HCT116 (cell line): ENCODE measurements at regions not wholly inside any gene's neighbourhood (a gene's known extent, or its start where the extent isn't known, plus 50 kb on each side); places are given as distances from the start of the nearest gene placed in this dataset.

Source experiments
- ATAC-seq: fragments of 200-7000 bp; cut with Tn5 transposase; 2 replicates; pipeline ENCODE4 v1.9.1; 2020; ENCODE audit warnings: mild to moderate bottlenecking, moderate library complexity
- BruUV-seq: library from RNA; stranded (reverse); fragments of 400-500 nt; replicated peaks from 2 replicates; lab custom pipeline; 2021; lab: Mats Ljungman, UMichigan
- CTCF ChIA-PET: fragments of 300-600 bp; sonication (Branson Sonifier 250); formaldehyde crosslinking; loops from one replicate; lab custom pipeline; 2021; ENCODE audit warnings: antibody characterized with exemption; lab: Charles Lee
- POLR2A ChIA-PET: fragments of 300-600, 350-600 bp; sonication (Branson Sonifier 250); formaldehyde crosslinking; loops from one replicate; lab custom pipeline; 2021; ENCODE audit warnings: antibody characterized with exemption; lab: Charles Lee
- RAD21 ChIA-PET, 2 experiments: fragments of 300-600 bp; sonication (Branson Sonifier 250); formaldehyde crosslinking; loops; one replicate each; lab custom pipeline; 2023; ENCODE audit warnings: low total read pairs in 2 of 2; ENCODE audit not compliant: uncharacterized antibody in 2 of 2, unreplicated experiment in 2 of 2, low non-redundant PET in 1 of 2; lab: Charles Lee
- DNase-seq: peaks from one replicate; pipeline ENCODE4 v3.0.0-alpha.2; 2010; ENCODE audit warnings: low read depth, low spot score
- H2AFZ ChIP-seq: fragments of 200-600 bp; shearing (Covaris generic), sonication (generic); 2 replicates; pipeline ENCODE4 v1.6.1; 2017; ENCODE audit warnings: low read depth, mixed run types, mixed read lengths, antibody characterized with exemption, low read length; ENCODE audit not compliant: poor library complexity, severe bottlenecking
- H3K27ac ChIP-seq: 2 replicates; pipeline ENCODE4 v1.5.1; 2012; ENCODE audit warnings: low read depth, low read length
- H3K27me3 ChIP-seq: fragments of 200-600 bp; sonication (generic); 2 replicates; pipeline ENCODE4 v1.6.1; 2016; ENCODE audit warnings: mixed run types, low read length, mixed read lengths; ENCODE audit not compliant: insufficient read depth
- H3K36me3 ChIP-seq, 2 experiments: fragments of 200-500 bp in 1 of 2; fragments of 200-600 bp in 1 of 2; sonication (Bioruptor generic) in 1 of 2; sonication (generic) in 1 of 2; 2 replicates each; pipeline versions ENCODE4 v1.5.1 to v1.6.1; 2014 to 2016; ENCODE audit warnings: low read length in 2 of 2, inconsistent platforms in 1 of 2, mixed read lengths in 1 of 2, mixed run types in 1 of 2; ENCODE audit not compliant: insufficient read depth in 2 of 2, control insufficient read depth in 1 of 2
- H3K4me1 ChIP-seq, 2 experiments: fragments of 200-600 bp in 1 of 2; sonication (generic) in 1 of 2; 2 replicates each; pipeline versions ENCODE4 v1.5.1 to v1.6.1; 2012 to 2017; ENCODE audit warnings: low read length in 2 of 2, inconsistent platforms in 1 of 2, mild to moderate bottlenecking in 1 of 2, mixed read lengths in 1 of 2, mixed run types in 1 of 2, moderate library complexity in 1 of 2; ENCODE audit not compliant: insufficient read depth in 2 of 2, control insufficient read depth in 1 of 2
- H3K4me2 ChIP-seq: fragments of 200-600 bp; sonication (generic); 2 replicates; pipeline ENCODE4 v1.6.1; 2017; ENCODE audit warnings: mixed run types, low read length, mixed read lengths
- H3K4me3 ChIP-seq, 2 experiments: fragments of 200-600 bp in 1 of 2; sonication (generic) in 1 of 2; replicated peaks in 1 of 2; 2 replicates each; pipeline ENCODE4 v1.5.1; 2011 to 2016; ENCODE audit warnings: low read length in 2 of 2, control low read depth in 1 of 2, low read depth in 1 of 2, mild to moderate bottlenecking in 1 of 2, mixed read lengths in 1 of 2, mixed run types in 1 of 2
- H3K79me2 ChIP-seq: fragments of 200-600 bp; sonication (generic); 2 replicates; pipeline ENCODE4 v1.6.1; 2017; ENCODE audit warnings: mild to moderate bottlenecking, mixed run types, low read length, moderate library complexity, mixed read lengths; ENCODE audit not compliant: insufficient read depth
- H3K9ac ChIP-seq: fragments of 200-600 bp; sonication (generic); 2 replicates; pipeline ENCODE4 v1.6.1; 2016; ENCODE audit warnings: low read length, mixed read lengths
- H3K9me2 ChIP-seq: fragments of 200-600 bp; sonication (generic), shearing (Covaris generic); 2 replicates; pipeline ENCODE4 v1.6.1; 2017; ENCODE audit warnings: mixed run types, mild to moderate bottlenecking, moderate library complexity; ENCODE audit not compliant: insufficient read depth
- H3K9me3 ChIP-seq, 2 experiments: fragments of 200-500 bp in 1 of 2; fragments of 200-600 bp in 1 of 2; sonication (Bioruptor generic) in 1 of 2; sonication (generic) in 1 of 2; 2 replicates each; pipeline ENCODE4 v1.6.1; 2014 to 2017; ENCODE audit warnings: low read length in 2 of 2, mixed read lengths in 2 of 2, inconsistent platforms in 1 of 2, low read depth in 1 of 2, mild to moderate bottlenecking in 1 of 2, mixed run types in 1 of 2, moderate library complexity in 1 of 2; ENCODE audit not compliant: control insufficient read depth in 1 of 2, insufficient read depth in 1 of 2
- H4K20me1 ChIP-seq: fragments of 200-600 bp; sonication (generic), shearing (Covaris generic); 2 replicates; pipeline ENCODE4 v1.6.1; 2017; ENCODE audit warnings: mixed run types, mild to moderate bottlenecking, moderate library complexity; ENCODE audit not compliant: insufficient read depth
- CBX3 ChIP-seq: IDR thresholded peaks from 2 replicates; pipeline ENCODE4 v1.6.1; 2012; ENCODE audit warnings: low read depth
- ELF1 ChIP-seq: IDR thresholded peaks from 2 replicates; pipeline ENCODE4 v1.6.1; 2012; ENCODE audit warnings: low read depth, borderline replicate concordance
- EZH2 ChIP-seq: fragments of 200-600 bp; sonication (generic); IDR thresholded peaks from 2 replicates; pipeline ENCODE4 v1.6.1; 2017; ENCODE audit warnings: antibody characterized with exemption, mixed run types
- EZH2phosphoT487 ChIP-seq: fragments of 200-600 bp; IDR thresholded peaks from 2 replicates; pipeline ENCODE4 v1.6.1; 2018; ENCODE audit warnings: antibody characterized with exemption, borderline replicate concordance
- FOSL1 ChIP-seq: IDR thresholded peaks from 2 replicates; pipeline ENCODE4 v1.6.1; 2012; ENCODE audit warnings: low read depth
- JUND ChIP-seq: IDR thresholded peaks from 2 replicates; pipeline ENCODE4 v1.6.1; 2012
- POLR2A ChIP-seq: IDR thresholded peaks from 2 replicates; pipeline ENCODE4 v1.7.0; 2011; ENCODE audit warnings: borderline replicate concordance; ENCODE audit not compliant: insufficient read depth, insufficient read length; ENCODE audit errors: extremely low read depth
- POLR2AphosphoS5 ChIP-seq: IDR thresholded peaks from 2 replicates; pipeline ENCODE4 v1.6.1; 2011; ENCODE audit warnings: mild to moderate bottlenecking, low read depth, low read length, moderate library complexity
- RAD21 ChIP-seq: IDR thresholded peaks from 2 replicates; pipeline ENCODE4 v1.6.1; 2012; ENCODE audit warnings: low read depth, mild to moderate bottlenecking
- SIN3A ChIP-seq: IDR thresholded peaks from 2 replicates; pipeline ENCODE4 v1.6.1; 2012; ENCODE audit warnings: low read depth
- SP1 ChIP-seq: IDR thresholded peaks from 2 replicates; pipeline ENCODE4 v1.6.1; 2012; ENCODE audit warnings: low read depth
- SRF ChIP-seq: IDR thresholded peaks from 2 replicates; pipeline ENCODE4 v1.6.1; 2012; ENCODE audit warnings: low read depth
- TCF7L2 ChIP-seq: IDR thresholded peaks from 2 replicates; pipeline ENCODE4 v1.7.0; 2011; ENCODE audit warnings: borderline replicate concordance, inconsistent platforms; ENCODE audit not compliant: insufficient read depth, insufficient read length; ENCODE audit errors: extremely low read depth
- YY1 ChIP-seq: IDR thresholded peaks from 2 replicates; pipeline ENCODE4 v1.6.1; 2011; ENCODE audit warnings: low read length, low read depth, moderate library complexity, mild to moderate bottlenecking; ENCODE audit not compliant: insufficient replicate concordance; ENCODE audit errors: extremely low read depth
- ZFX ChIP-seq: fragments of 450-650 bp; IDR thresholded peaks from 2 replicates; pipeline ENCODE4 v1.6.1; 2017
- intact Hi-C: fragments of 100-400 bp; cut with micrococcal nuclease; formaldehyde crosslinking; loops from 2 replicates; pipeline ENCODE4 v1.10.0; 2022
- TF ChIP-seq, protein P1 (sequence below), 3 experiments: fragments of 200-600 bp in 1 of 3; sonication (generic) in 1 of 3; IDR thresholded peaks in 2 of 3; conservative IDR thresholded peaks in 1 of 3; 2 replicates each; pipeline ENCODE4 v1.5.1; 2012 to 2017; ENCODE audit warnings: low read depth in 2 of 3, low read length in 2 of 3, antibody characterized with exemption in 1 of 3, borderline replicate concordance in 1 of 3, control low read depth in 1 of 3, mild to moderate bottlenecking in 1 of 3, mixed read lengths in 1 of 3, mixed run types in 1 of 3, moderate library complexity in 1 of 3; ENCODE audit not compliant: insufficient read depth in 1 of 3
- TF ChIP-seq, protein P2 (sequence below): IDR thresholded peaks from 2 replicates; pipeline ENCODE4 v1.6.1; 2012

DNA sequence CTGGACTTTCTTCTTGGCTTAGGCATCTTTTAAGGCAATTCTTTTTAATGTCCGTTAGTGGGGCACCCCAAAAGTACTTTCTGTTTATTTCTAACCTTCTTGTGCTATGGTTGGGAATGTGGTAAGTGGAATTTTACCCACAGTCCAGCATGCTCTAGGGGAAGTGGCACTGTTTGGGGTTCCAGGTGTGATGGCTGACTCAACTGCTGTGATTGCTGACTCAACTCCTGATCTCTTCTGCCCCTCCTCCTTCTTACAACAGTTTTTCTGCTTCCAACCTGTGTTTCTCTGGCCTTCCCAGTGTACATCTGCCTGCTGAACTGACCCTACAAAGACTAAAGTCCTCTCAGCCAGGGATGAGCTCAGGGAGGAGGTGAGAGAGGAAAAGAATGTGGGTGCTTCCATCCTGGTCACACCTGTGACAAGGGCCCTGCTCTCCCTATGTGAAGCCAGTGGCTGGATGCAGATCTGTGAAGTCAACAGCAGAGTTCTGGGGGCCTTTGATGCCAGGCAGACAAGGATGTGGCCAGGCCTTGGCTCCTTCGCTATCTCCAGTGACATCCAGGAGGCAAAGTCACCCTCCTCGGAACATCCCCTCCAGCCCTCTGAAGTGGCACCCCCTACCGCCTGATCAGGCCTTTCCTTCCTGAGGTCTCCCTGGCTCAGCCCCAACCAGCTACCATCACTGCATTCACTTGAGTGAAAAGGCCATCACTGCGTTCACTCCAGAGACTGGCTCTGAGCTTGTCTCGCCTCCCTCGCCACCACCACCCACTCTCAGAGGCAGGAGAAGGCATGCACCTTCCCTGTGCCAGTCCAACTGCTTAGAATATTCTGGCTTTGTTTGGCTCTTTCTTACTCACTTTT, 72.2 kb downstream of the C5orf15 start:
- Histone ChIP-seq H3K4me2 (no peak overlapping the region), H3K36me3 (no peaks in the 10 kb centered on the region), H3K9ac (no peak overlapping the region), H3K27me3 (no peaks in the 10 kb centered on the region; the same call in 1 of the 2 replicates), H4K20me1 (no peaks in the 10 kb centered on the region), H3K4me3 (no peak overlapping the region), H3K27ac (no peak overlapping the region), H3K9me3 (no peaks in the 10 kb centered on the region), H3K9me2 (no peaks in the 10 kb centered on the region), H3K79me2 (no peaks in the 10 kb centered on the region), H2AFZ (no peak overlapping the region), H3K4me1 (no peaks in the 10 kb centered on the region)
- no TSS peak for BruUV-seq
- ChIA-PET POLR2A (no interaction called here), RAD21 (no interaction called here), CTCF (no interaction called here)
- intact Hi-C loops, result no loop called here
- ATAC-seq, result no peak
- TF ChIP-seq SIN3A, result no peak
- TF ChIP-seq RAD21, result no peak
- TF ChIP-seq, protein P1, sequence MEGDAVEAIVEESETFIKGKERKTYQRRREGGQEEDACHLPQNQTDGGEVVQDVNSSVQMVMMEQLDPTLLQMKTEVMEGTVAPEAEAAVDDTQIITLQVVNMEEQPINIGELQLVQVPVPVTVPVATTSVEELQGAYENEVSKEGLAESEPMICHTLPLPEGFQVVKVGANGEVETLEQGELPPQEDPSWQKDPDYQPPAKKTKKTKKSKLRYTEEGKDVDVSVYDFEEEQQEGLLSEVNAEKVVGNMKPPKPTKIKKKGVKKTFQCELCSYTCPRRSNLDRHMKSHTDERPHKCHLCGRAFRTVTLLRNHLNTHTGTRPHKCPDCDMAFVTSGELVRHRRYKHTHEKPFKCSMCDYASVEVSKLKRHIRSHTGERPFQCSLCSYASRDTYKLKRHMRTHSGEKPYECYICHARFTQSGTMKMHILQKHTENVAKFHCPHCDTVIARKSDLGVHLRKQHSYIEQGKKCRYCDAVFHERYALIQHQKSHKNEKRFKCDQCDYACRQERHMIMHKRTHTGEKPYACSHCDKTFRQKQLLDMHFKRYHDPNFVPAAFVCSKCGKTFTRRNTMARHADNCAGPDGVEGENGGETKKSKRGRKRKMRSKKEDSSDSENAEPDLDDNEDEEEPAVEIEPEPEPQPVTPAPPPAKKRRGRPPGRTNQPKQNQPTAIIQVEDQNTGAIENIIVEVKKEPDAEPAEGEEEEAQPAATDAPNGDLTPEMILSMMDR (IDR thresholded peaks at IDR 0.05 in 2 of 3, conservative IDR thresholded peaks at IDR 0.05 in 1 of 3; ENCODE audit: borderline replicate concordance in 1 of 3, insufficient read depth in 1 of 3, low read depth in 2 of 3, low read length in 2 of 3), result no peak
- TF ChIP-seq POLR2AphosphoS5, result no peak
- TF ChIP-seq SP1, result no peak
- no peak for TF ChIP-seq ELF1
- no peak for TF ChIP-seq YY1
- no peak for TF ChIP-seq CBX3
- TF ChIP-seq EZH2, result no peak
- TF ChIP-seq SRF, result no peak
- no peak for TF ChIP-seq JUND
- no peak for TF ChIP-seq POLR2A
- TF ChIP-seq EZH2phosphoT487, result no peak
- no peak for TF ChIP-seq ZFX
- TF ChIP-seq, protein P2, sequence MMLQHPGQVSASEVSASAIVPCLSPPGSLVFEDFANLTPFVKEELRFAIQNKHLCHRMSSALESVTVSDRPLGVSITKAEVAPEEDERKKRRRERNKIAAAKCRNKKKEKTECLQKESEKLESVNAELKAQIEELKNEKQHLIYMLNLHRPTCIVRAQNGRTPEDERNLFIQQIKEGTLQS, result no peak
- TF ChIP-seq FOSL1, result no peak
- TF ChIP-seq TCF7L2, result no peak
- no peak for DNase-seq
